Upper lobe of left lung (tissue), 6 donors: ENCODE measurements at regions not wholly inside any gene's neighbourhood (a gene's known extent, or its start where the extent isn't known, plus 50 kb on each side); places are given as distances from the start of the nearest gene placed in this dataset.

ENCODE experiments used
- ATAC-seq, 2 donors: fragments of 200-7000 bp; cut with Tn5 transposase; one replicate each; pipeline ENCODE4 v1.9.1; 2022; ENCODE audit warnings: mild to moderate bottlenecking in 2 of 2, moderate library complexity in 2 of 2; ENCODE audit not compliant: low FRiP score in 2 of 2
- DNase-seq, 2 donors: peaks; one replicate each; pipeline ENCODE4 v3.0.0-alpha.2; 2019 to 2020
- H3K27ac ChIP-seq, 4 donors: fragments of 200-600 bp; sonication (generic); one replicate each; pipeline ENCODE4 v1.5.1; 2016 to 2019
- H3K27me3 ChIP-seq, 4 donors: fragments of 200-600 bp; sonication (generic); one replicate each; pipeline ENCODE4 v1.5.1; 2017 to 2019
- H3K36me3 ChIP-seq, 4 donors: fragments of 200-600 bp; sonication (generic); one replicate each; pipeline ENCODE4 v1.5.1; 2016 to 2019
- H3K4me1 ChIP-seq, 4 donors: fragments of 200-600 bp; sonication (generic); one replicate each; pipeline ENCODE4 v1.5.1; 2018 to 2019
- H3K4me3 ChIP-seq, 4 donors: fragments of 200-600 bp; sonication (generic); one replicate each; pipeline ENCODE4 v1.5.1; 2017 to 2019; ENCODE audit warnings: mild to moderate bottlenecking in 2 of 4, moderate library complexity in 1 of 4
- H3K9me3 ChIP-seq, 4 donors: fragments of 200-600 bp; sonication (generic); one replicate each; pipeline ENCODE4 v1.5.1; 2018 to 2019
- EP300 ChIP-seq, 4 donors: sonication (generic); formaldehyde crosslinking; IDR thresholded peaks; one replicate each; pipeline ENCODE4 v1.5.1; 2017; ENCODE audit warnings: antibody characterized with exemption in 4 of 4, control low read depth in 2 of 4
- POLR2A ChIP-seq, 4 donors: fragments of 450-650 bp; IDR thresholded peaks; one replicate each; pipeline ENCODE4 v1.5.1; 2016 to 2017; ENCODE audit warnings: antibody characterized with exemption in 4 of 4, mild to moderate bottlenecking in 2 of 4
- POLR2AphosphoS5 ChIP-seq, 2 donors: sonication (generic); formaldehyde crosslinking; IDR thresholded peaks; one replicate each; pipeline ENCODE4 v1.5.1; 2017; ENCODE audit warnings: antibody characterized with exemption in 2 of 2
- WGBS, 2 donors: methylation state at CpG; one replicate each; pipeline ENCODE4 v1.1.5; 2017 to 2018; 5-methylcytosine and 5-hydroxymethylcytosine counted together
- TF ChIP-seq, protein P1 (sequence below), 6 experiments: fragments of 450-650 bp in 4 of 6; fragments of 200-600 bp in 2 of 6; sonication (generic) in 2 of 6; IDR thresholded peaks; one replicate each; pipeline ENCODE4 v1.5.1; 2016 to 2019; ENCODE audit warnings: antibody characterized with exemption in 6 of 6
- donor health status: DM: no; HTN: no; CAD: no; lungs with moderate emphysema.
- donor health status: DM: no; HTN: yes; CAD: no; lungs with severe emphysema.

GRCh38 chr16:18072161-18072560 lies 264.4 kb downstream of the NPIPA8 start:
- no peaks in the 10 kb centered on the region for H3K4me1 ChIP-seq
- H3K27me3 ChIP-seq, result no peaks in the 10 kb centered on the region
- ATAC-seq (no peak), DNase-seq (no peak)
- 83 to 94% methylated on average over 1 of the region's 1 CpG for WGBS, 2 donors
- no peak overlapping the region for H3K4me3 ChIP-seq
- no peak overlapping the region for H3K27ac ChIP-seq
- no peaks in the 10 kb centered on the region for H3K36me3 ChIP-seq
- TF ChIP-seq EP300 (IDR thresholded peaks at IDR 0.05), result no peak
- TF ChIP-seq, protein P1, sequence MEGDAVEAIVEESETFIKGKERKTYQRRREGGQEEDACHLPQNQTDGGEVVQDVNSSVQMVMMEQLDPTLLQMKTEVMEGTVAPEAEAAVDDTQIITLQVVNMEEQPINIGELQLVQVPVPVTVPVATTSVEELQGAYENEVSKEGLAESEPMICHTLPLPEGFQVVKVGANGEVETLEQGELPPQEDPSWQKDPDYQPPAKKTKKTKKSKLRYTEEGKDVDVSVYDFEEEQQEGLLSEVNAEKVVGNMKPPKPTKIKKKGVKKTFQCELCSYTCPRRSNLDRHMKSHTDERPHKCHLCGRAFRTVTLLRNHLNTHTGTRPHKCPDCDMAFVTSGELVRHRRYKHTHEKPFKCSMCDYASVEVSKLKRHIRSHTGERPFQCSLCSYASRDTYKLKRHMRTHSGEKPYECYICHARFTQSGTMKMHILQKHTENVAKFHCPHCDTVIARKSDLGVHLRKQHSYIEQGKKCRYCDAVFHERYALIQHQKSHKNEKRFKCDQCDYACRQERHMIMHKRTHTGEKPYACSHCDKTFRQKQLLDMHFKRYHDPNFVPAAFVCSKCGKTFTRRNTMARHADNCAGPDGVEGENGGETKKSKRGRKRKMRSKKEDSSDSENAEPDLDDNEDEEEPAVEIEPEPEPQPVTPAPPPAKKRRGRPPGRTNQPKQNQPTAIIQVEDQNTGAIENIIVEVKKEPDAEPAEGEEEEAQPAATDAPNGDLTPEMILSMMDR (IDR thresholded peaks at IDR 0.05), result no peak
- no peak for TF ChIP-seq POLR2AphosphoS5 (IDR thresholded peaks at IDR 0.05)
- TF ChIP-seq POLR2A (IDR thresholded peaks at IDR 0.05), result no peak
- no peaks in the 10 kb centered on the region for H3K9me3 ChIP-seq

GRCh38 chr16:18069683-18070082 lies 266.9 kb downstream of the NPIPA8 start:
- ATAC-seq (no peak), DNase-seq (no peak)
- no peaks in the 10 kb centered on the region for H3K9me3 ChIP-seq
- no peaks in the 10 kb centered on the region for H3K27me3 ChIP-seq
- no peaks in the 10 kb centered on the region for H3K36me3 ChIP-seq
- TF ChIP-seq POLR2A (IDR thresholded peaks at IDR 0.05), result no peak
- no peak for TF ChIP-seq EP300 (IDR thresholded peaks at IDR 0.05)
- no peak for TF ChIP-seq POLR2AphosphoS5 (IDR thresholded peaks at IDR 0.05)
- TF ChIP-seq, protein P1 (IDR thresholded peaks at IDR 0.05), result no peak
- H3K4me1 ChIP-seq, result no peaks in the 10 kb centered on the region
- H3K4me3 ChIP-seq, result no peak overlapping the region
- H3K27ac ChIP-seq, result no peak overlapping the region

- TF ChIP-seq POLR2A (IDR thresholded peaks at IDR 0.05) (no peak), POLR2AphosphoS5 (IDR thresholded peaks at IDR 0.05) (no peak), EP300 (IDR thresholded peaks at IDR 0.05) (no peak)
- TF ChIP-seq, protein P1 (IDR thresholded peaks at IDR 0.05), result no peak
- no peaks in the 10 kb centered on the region for H3K36me3 ChIP-seq
- no peaks in the 10 kb centered on the region for H3K4me1 ChIP-seq
- DNase-seq (no peak), ATAC-seq (no peak)
- no peak overlapping the region for H3K4me3 ChIP-seq
- H3K27me3 ChIP-seq, result no peaks in the 10 kb centered on the region
- no peak overlapping the region for H3K27ac ChIP-seq
- no peaks in the 10 kb centered on the region for H3K9me3 ChIP-seq
These were observed 268.1 kb downstream of the NPIPA8 start for GRCh38 chr16:18068477-18068876.

GRCh38 chr16:18062713-18063112 lies 273.8 kb downstream of the NPIPA8 start:
- no peak for ATAC-seq
- Histone ChIP-seq H3K4me1 (no peaks in the 10 kb centered on the region), H3K36me3 (no peaks in the 10 kb centered on the region), H3K27ac (no peak overlapping the region), H3K4me3 (no peak overlapping the region), H3K9me3 (no peaks in the 10 kb centered on the region), H3K27me3 (no peaks in the 10 kb centered on the region)
- no peak for DNase-seq
- 48 to 49% methylated on average over 9 of the region's 9 CpGs for WGBS, 2 donors
- TF ChIP-seq POLR2AphosphoS5 (IDR thresholded peaks at IDR 0.05), result no peak
- TF ChIP-seq, protein P1 (IDR thresholded peaks at IDR 0.05), result no peak
- no peak for TF ChIP-seq POLR2A (IDR thresholded peaks at IDR 0.05)
- TF ChIP-seq EP300 (IDR thresholded peaks at IDR 0.05), result no peak

DNA sequence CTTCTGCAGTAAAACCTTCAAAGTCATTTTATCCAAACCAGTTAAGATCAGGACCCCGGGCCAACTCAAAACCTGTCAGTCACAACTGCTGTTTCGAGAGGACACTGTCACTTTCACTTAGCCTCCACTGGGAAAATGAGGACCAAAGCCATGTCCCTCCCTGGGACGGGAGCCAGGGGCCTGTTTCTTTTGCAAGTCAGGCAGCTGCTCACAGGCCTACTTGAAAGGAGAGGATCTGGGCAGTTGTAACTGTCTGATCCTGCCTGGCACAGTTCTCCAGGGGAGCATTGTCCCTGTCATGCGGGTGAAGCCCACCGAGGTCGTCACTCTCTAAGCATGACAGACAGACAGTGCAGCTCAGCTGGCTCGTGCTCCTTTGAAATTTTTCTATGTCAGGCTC lies 276.2 kb downstream of the NPIPA8 start:
- Histone ChIP-seq H3K4me3 (no peak overlapping the region), H3K27me3 (no peaks in the 10 kb centered on the region), H3K4me1 (no peaks in the 10 kb centered on the region), H3K36me3 (no peaks in the 10 kb centered on the region), H3K9me3 (no peaks in the 10 kb centered on the region), H3K27ac (no peak overlapping the region)
- WGBS, 2 donors, result 45 to 57% methylated on average over 7 of the region's 7 CpGs
- DNase-seq, result no peak
- TF ChIP-seq, protein P1 (IDR thresholded peaks at IDR 0.05), result no peak
- ATAC-seq, result no peak
